Subcutaneous abdominal adipose tissue (tissue), 5 donors: ENCODE measurements at regions not wholly inside any gene's neighbourhood (a gene's known extent, or its start where the extent isn't known, plus 50 kb on each side); places are given as distances from the start of the nearest gene placed in this dataset.

Experiments used
- H3K27ac ChIP-seq: one replicate; pipeline ENCODE4 v1.7.0; 2013; ENCODE audit warnings: low read depth, mild to moderate bottlenecking, inconsistent platforms, low read length, moderate library complexity
- H3K27me3 ChIP-seq, 5 donors: one replicate each; pipeline ENCODE4 v1.7.0; 2013; ENCODE audit warnings: low read length in 5 of 5, inconsistent platforms in 1 of 5; ENCODE audit not compliant: control insufficient read depth in 5 of 5, insufficient read depth in 4 of 5
- H3K36me3 ChIP-seq, 5 donors: one replicate each; pipeline ENCODE4 v1.7.0; 2013; ENCODE audit warnings: low read length in 5 of 5; ENCODE audit not compliant: control insufficient read depth in 5 of 5, insufficient read depth in 5 of 5
- H3K4me1 ChIP-seq, 5 donors: one replicate each; pipeline ENCODE4 v1.7.0; 2013; ENCODE audit warnings: low read length in 5 of 5, mild to moderate bottlenecking in 3 of 5, moderate library complexity in 1 of 5; ENCODE audit not compliant: control insufficient read depth in 5 of 5, insufficient read depth in 5 of 5
- H3K4me3 ChIP-seq, 5 donors: one replicate each; pipeline ENCODE4 v1.7.0; 2013; ENCODE audit warnings: low read length in 5 of 5, low read depth in 1 of 5
- H3K9ac ChIP-seq, 5 donors: one replicate each; pipeline ENCODE4 v1.7.0; 2013; ENCODE audit warnings: low read length in 5 of 5, mild to moderate bottlenecking in 4 of 5, moderate library complexity in 3 of 5
- H3K9me3 ChIP-seq, 5 donors: one replicate each; pipeline ENCODE4 v1.7.0; 2013; ENCODE audit warnings: low read length in 5 of 5; ENCODE audit not compliant: control insufficient read depth in 5 of 5
- donor health status: healthy.
- donor health status: healthy.
- donor health status: healthy.
- donor health status: healthy.
- donor health status: healthy.

GRCh38 chr14:32009221-32009975 is 67.7 kb upstream of the ARHGAP5 start:
- Histone ChIP-seq H3K27ac (no peak overlapping the region), H3K9me3 (no peaks in the 10 kb centered on the region), H3K27me3 (no peaks in the 10 kb centered on the region), H3K9ac (no peak overlapping the region), H3K36me3 (no peaks in the 10 kb centered on the region), H3K4me1 (no peaks in the 10 kb centered on the region), H3K4me3 (no peak overlapping the region)

- Histone ChIP-seq H3K9me3 (no peaks in the 10 kb centered on the region), H3K27ac (no peak overlapping the region), H3K4me1 (no peaks in the 10 kb centered on the region), H3K4me3 (no peak overlapping the region), H3K36me3 (no peaks in the 10 kb centered on the region), H3K27me3 (no peaks in the 10 kb centered on the region), H3K9ac (no peak overlapping the region)
Measured at GRCh38 chr14:32009976-32010581, 67.0 kb upstream of the ARHGAP5 start.

- H3K36me3 ChIP-seq = no peaks in the 10 kb centered on the region
- no peak overlapping the region for H3K9ac ChIP-seq
- no peaks in the 10 kb centered on the region for H3K27me3 ChIP-seq
- no peaks in the 10 kb centered on the region for H3K9me3 ChIP-seq
- no peaks in the 10 kb centered on the region for H3K4me1 ChIP-seq
- H3K27ac ChIP-seq = no peak overlapping the region
- no peak overlapping the region for H3K4me3 ChIP-seq
Measured at GRCh38 chr14:32010604-32011125, 66.4 kb upstream of the ARHGAP5 start.

GRCh38 chr14:32011225-32011624 is 65.9 kb upstream of the ARHGAP5 start:
- no peaks in the 10 kb centered on the region for H3K9me3 ChIP-seq
- no peaks in the 10 kb centered on the region for H3K27me3 ChIP-seq
- H3K4me3 ChIP-seq = no peak overlapping the region
- H3K9ac ChIP-seq = no peak overlapping the region
- no peaks in the 10 kb centered on the region for H3K36me3 ChIP-seq
- no peaks in the 10 kb centered on the region for H3K4me1 ChIP-seq
- H3K27ac ChIP-seq = no peak overlapping the region

- Histone ChIP-seq H3K9me3 (no peaks in the 10 kb centered on the region), H3K4me1 (no peaks in the 10 kb centered on the region), H3K27ac (no peak overlapping the region), H3K9ac (no peak overlapping the region), H3K36me3 (no peaks in the 10 kb centered on the region), H3K4me3 (no peak overlapping the region), H3K27me3 (no peaks in the 10 kb centered on the region)
Measured at GRCh38 chr14:32012062-32012461, 65.0 kb upstream of the ARHGAP5 start.

- no peak overlapping the region for H3K9ac ChIP-seq
- no peak overlapping the region for H3K27ac ChIP-seq
- H3K36me3 ChIP-seq = no peaks in the 10 kb centered on the region
- H3K9me3 ChIP-seq = no peaks in the 10 kb centered on the region
- no peaks in the 10 kb centered on the region for H3K4me1 ChIP-seq
- no peaks in the 10 kb centered on the region for H3K27me3 ChIP-seq
- no peak overlapping the region for H3K4me3 ChIP-seq
Measured at GRCh38 chr14:32012571-32012970, 64.5 kb upstream of the ARHGAP5 start.

- H3K36me3 ChIP-seq = no peaks in the 10 kb centered on the region
- H3K27ac ChIP-seq = no peak overlapping the region
- no peak overlapping the region for H3K4me3 ChIP-seq
- H3K9ac ChIP-seq = no peak overlapping the region
- no peaks in the 10 kb centered on the region for H3K9me3 ChIP-seq
- H3K4me1 ChIP-seq = no peaks in the 10 kb centered on the region
- no peaks in the 10 kb centered on the region for H3K27me3 ChIP-seq
Measured at GRCh38 chr14:32013083-32013482, 64.0 kb upstream of the ARHGAP5 start.

- Histone ChIP-seq H3K9ac (no peak overlapping the region), H3K36me3 (no peaks in the 10 kb centered on the region), H3K9me3 (no peaks in the 10 kb centered on the region), H3K4me3 (no peak overlapping the region), H3K4me1 (peaks cover 0 to 5% (median 3%) of the 10 kb centered on the region in 5 donors), H3K27ac (no peak overlapping the region), H3K27me3 (no peaks in the 10 kb centered on the region)
Measured at GRCh38 chr14:32014057-32014456, 63.0 kb upstream of the ARHGAP5 start.

- Histone ChIP-seq H3K27ac (no peak overlapping the region), H3K4me3 (no peak overlapping the region), H3K9me3 (no peaks in the 10 kb centered on the region), H3K9ac (no peak overlapping the region), H3K4me1 (peaks cover 0 to 9% (median 8%) of the 10 kb centered on the region in 5 donors), H3K36me3 (no peaks in the 10 kb centered on the region), H3K27me3 (no peaks in the 10 kb centered on the region)
Measured at GRCh38 chr14:32014498-32014897, 62.6 kb upstream of the ARHGAP5 start.

- no peak overlapping the region for H3K9ac ChIP-seq
- H3K4me1 ChIP-seq = peaks cover 2 to 13% (median 11%) of the 10 kb centered on the region in 5 donors
- H3K27me3 ChIP-seq = no peaks in the 10 kb centered on the region
- H3K27ac ChIP-seq = no peak overlapping the region
- H3K9me3 ChIP-seq = no peaks in the 10 kb centered on the region
- H3K4me3 ChIP-seq = no peak overlapping the region
- H3K36me3 ChIP-seq = no peaks in the 10 kb centered on the region
Measured at GRCh38 chr14:32015166-32015565, 61.9 kb upstream of the ARHGAP5 start.
